GM18519 (cell line): ENCODE measurements at regions not wholly inside any gene's neighbourhood (a gene's known extent, or its start where the extent isn't known, plus 50 kb on each side); places are given as distances from the start of the nearest gene placed in this dataset.
"Not testable (repeated sequence)": the region's sequence is repeated elsewhere in the genome, so short reads cannot be mapped to it uniquely, and the experiment has no call there.

Experiments used
- ATAC-seq: cut with Tn5 transposase; IDR thresholded peaks from one replicate; pipeline ENCODE4 v1.9.1; 2021; ENCODE audit warnings: mild to moderate bottlenecking, moderate library complexity; ENCODE audit not compliant: unreplicated experiment, low FRiP score

- ATAC-seq, result no peak
These were observed 149.4 kb downstream of the BRD1 start for GRCh38 chr22:49678137-49678841.

- ATAC-seq, result no peak
These were observed 150.2 kb downstream of the BRD1 start for GRCh38 chr22:49677495-49677889.

GRCh38 chr22:49676783-49677494 is 150.7 kb downstream of the BRD1 start:
- ATAC-seq, result no peak

- ATAC-seq, result no peak
These were observed 151.4 kb downstream of the BRD1 start for GRCh38 chr22:49676230-49676629.

GRCh38 chr22:49674479-49675050 is 153.1 kb downstream of the BRD1 start:
- ATAC-seq, result no peak

- no peak for ATAC-seq
These were observed 154.6 kb downstream of the BRD1 start for GRCh38 chr22:49673048-49673447.

GRCh38 chr22:49672014-49672516 is 155.6 kb downstream of the BRD1 start:
- no peak for ATAC-seq

- no peak for ATAC-seq
These were observed 156.2 kb downstream of the BRD1 start for GRCh38 chr22:49671331-49672013.

- ATAC-seq, result no peak
These were observed 157.0 kb downstream of the BRD1 start for GRCh38 chr22:49670456-49671330.

GRCh38 chr22:49669969-49670455 is 157.7 kb downstream of the BRD1 start:
- ATAC-seq, result not testable (repeated sequence)

- not testable (repeated sequence) for ATAC-seq
These were observed 158.2 kb downstream of the BRD1 start for GRCh38 chr22:49669427-49669968.

GRCh38 chr22:49668402-49668801 is 159.3 kb downstream of the BRD1 start:
- no peak for ATAC-seq

- ATAC-seq, result no peak
These were observed 160.4 kb downstream of the BRD1 start for GRCh38 chr22:49667236-49667635.

GRCh38 chr22:49666146-49666809 is 161.4 kb downstream of the BRD1 start:
- ATAC-seq, result no peak

- ATAC-seq, result no peak
These were observed 162.8 kb downstream of the BRD1 start for GRCh38 chr22:49664891-49665290.

- no peak for ATAC-seq
These were observed 163.2 kb downstream of the BRD1 start for GRCh38 chr22:49664371-49664881.

- ATAC-seq, result no peak
These were observed 163.8 kb downstream of the BRD1 start for GRCh38 chr22:49663823-49664222.

- no peak for ATAC-seq
These were observed 164.4 kb downstream of the BRD1 start for GRCh38 chr22:49663311-49663711.

GRCh38 chr22:49662681-49663080 is 165.0 kb downstream of the BRD1 start:
- ATAC-seq, result no peak
